ENCODE measurements at regions not wholly inside any gene's neighbourhood (a gene's known extent, or its start where the extent isn't known, plus 50 kb on each side); places are given as distances from the start of the nearest gene placed in this dataset.

DNA sequence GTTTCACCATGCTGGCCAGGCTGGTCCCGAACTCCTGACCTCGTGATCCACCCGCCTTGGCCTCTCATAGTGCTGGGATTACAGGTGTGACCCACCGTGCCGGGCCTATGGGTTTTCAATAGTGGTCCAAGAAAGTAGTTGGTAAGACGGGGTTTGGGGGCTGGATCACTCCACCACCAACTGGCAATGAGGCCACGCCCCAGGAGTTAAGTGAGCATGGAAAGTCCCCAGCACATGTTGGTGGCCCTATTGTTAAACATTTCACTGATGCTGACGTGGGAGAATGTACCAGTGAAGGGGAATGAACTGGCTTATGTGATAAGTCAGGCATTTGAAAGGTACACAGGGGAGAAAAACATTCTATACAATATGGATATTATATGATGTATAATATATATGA, 80.4 kb downstream of the CHRD start:
- no peak for TF ChIP-seq CTCF (IDR thresholded peaks at IDR 0.05 in 8 of 11, conservative IDR thresholded peaks at IDR 0.05 in 3 of 11)
- TF ChIP-seq POLR2A (IDR thresholded peaks at IDR 0.05), result no peak

All from spleen (tissue), 7 donors.